GM23338 (cell line): ENCODE measurements at regions not wholly inside any gene's neighbourhood (a gene's known extent, or its start where the extent isn't known, plus 50 kb on each side); places are given as distances from the start of the nearest gene placed in this dataset.

ENCODE experiments used
- CTCF ChIP-seq, 2 experiments: fragments of 200-600 bp in 1 of 2; sonication (generic) in 1 of 2; conservative IDR thresholded peaks; 2 replicates each; pipeline versions ENCODE4 v1.5.1 to v1.6.1; 2016 to 2017; ENCODE audit warnings: antibody characterized with exemption in 2 of 2, low read depth in 2 of 2, mild to moderate bottlenecking in 2 of 2, moderate library complexity in 1 of 2
- ETS1 ChIP-seq: IDR thresholded peaks from 2 replicates; pipeline ENCODE4 v1.6.1; 2016; ENCODE audit warnings: antibody characterized with exemption
- EZH2 ChIP-seq: fragments of 200-600 bp; sonication (generic); IDR thresholded peaks from one replicate; pipeline ENCODE4 v1.8.0; 2017; ENCODE audit warnings: antibody characterized with exemption, mild to moderate bottlenecking, low read depth; ENCODE audit not compliant: unreplicated experiment
- EZH2phosphoT487 ChIP-seq: fragments of 200-600 bp; sonication (generic); IDR thresholded peaks from one replicate; pipeline ENCODE4 v1.8.1; 2018; ENCODE audit warnings: antibody characterized with exemption; ENCODE audit not compliant: unreplicated experiment
- POLR2AphosphoS5 ChIP-seq: IDR thresholded peaks from 2 replicates; pipeline ENCODE4 v1.6.1; 2016; ENCODE audit warnings: antibody characterized with exemption, low read depth
- STAT1 ChIP-seq: IDR thresholded peaks from one replicate; pipeline ENCODE4 v1.6.1; 2016; ENCODE audit warnings: antibody characterized with exemption; ENCODE audit not compliant: unreplicated experiment
- ZNF331 ChIP-seq: fragments of 250-450 bp; sonication (Bioruptor Pico); IDR thresholded peaks from 2 replicates; pipeline ENCODE4 v1.5.0; 2020; ENCODE audit warnings: low read depth, mild to moderate bottlenecking, moderate library complexity

GRCh38 chrX:40511258-40511657 lies 69.5 kb upstream of the ATP6AP2 start:
- TF ChIP-seq CTCF (conservative IDR thresholded peaks at IDR 0.05; ENCODE audit: low read depth in 2 of 2) (no peak), ZNF331 (CRISPR knock-in tag) (no peak), POLR2AphosphoS5 (no peak), EZH2 (no peak), STAT1 (no peak), ETS1 (no peak), EZH2phosphoT487 (no peak)
